Calu3 (cell line): ENCODE measurements at regions not wholly inside any gene's neighbourhood (a gene's known extent, or its start where the extent isn't known, plus 50 kb on each side); places are given as distances from the start of the nearest gene placed in this dataset.

ENCODE experiments used
- BruUV-seq: library from RNA; stranded (reverse); fragments of 400-500 nt; replicated peaks from 2 replicates; lab custom pipeline; 2021; lab: Mats Ljungman, UMichigan
- CTCF ChIA-PET: fragments of 300-600 bp; sonication (Branson Sonifier 250); formaldehyde crosslinking; loops from one replicate; lab custom pipeline; 2022; ENCODE audit warnings: antibody characterized with exemption; lab: Charles Lee
- DNase-seq: peaks from one replicate; pipeline ENCODE4 v3.0.0; 2022
- H3K27ac Mint-ChIP-seq: one replicate; pipeline ENCODE4 v1.8.0; 2022; ENCODE audit warnings: mixed read lengths; ENCODE audit not compliant: unreplicated experiment
- H3K27me3 Mint-ChIP-seq: one replicate; pipeline ENCODE4 v1.8.0; 2022; ENCODE audit warnings: mixed read lengths; ENCODE audit not compliant: unreplicated experiment
- H3K36me3 Mint-ChIP-seq: one replicate; pipeline ENCODE4 v1.8.0; 2022; ENCODE audit warnings: mild to moderate bottlenecking, moderate library complexity, mixed read lengths; ENCODE audit not compliant: insufficient read depth, unreplicated experiment
- H3K4me1 Mint-ChIP-seq: one replicate; pipeline ENCODE4 v1.8.0; 2022; ENCODE audit warnings: mild to moderate bottlenecking, low read depth, mixed read lengths; ENCODE audit not compliant: unreplicated experiment
- H3K4me3 Mint-ChIP-seq: one replicate; pipeline ENCODE4 v1.8.0; 2022; ENCODE audit warnings: mild to moderate bottlenecking, low read depth, moderate library complexity, mixed read lengths; ENCODE audit not compliant: unreplicated experiment
- H3K9me3 Mint-ChIP-seq: one replicate; pipeline ENCODE4 v1.8.0; 2022; ENCODE audit warnings: low read depth, mixed read lengths; ENCODE audit not compliant: unreplicated experiment
- CTCF ChIP-seq: fragments of 200-600 bp; IDR thresholded peaks from one replicate; pipeline ENCODE4 v1.8.0; 2022; ENCODE audit warnings: antibody characterized with exemption; ENCODE audit not compliant: unreplicated experiment
- intact Hi-C: fragments of 100-400 bp; cut with micrococcal nuclease; formaldehyde crosslinking; loops from one replicate; pipeline ENCODE4 v1.10.0; 2022; ENCODE audit not compliant: unreplicated experiment

DNA sequence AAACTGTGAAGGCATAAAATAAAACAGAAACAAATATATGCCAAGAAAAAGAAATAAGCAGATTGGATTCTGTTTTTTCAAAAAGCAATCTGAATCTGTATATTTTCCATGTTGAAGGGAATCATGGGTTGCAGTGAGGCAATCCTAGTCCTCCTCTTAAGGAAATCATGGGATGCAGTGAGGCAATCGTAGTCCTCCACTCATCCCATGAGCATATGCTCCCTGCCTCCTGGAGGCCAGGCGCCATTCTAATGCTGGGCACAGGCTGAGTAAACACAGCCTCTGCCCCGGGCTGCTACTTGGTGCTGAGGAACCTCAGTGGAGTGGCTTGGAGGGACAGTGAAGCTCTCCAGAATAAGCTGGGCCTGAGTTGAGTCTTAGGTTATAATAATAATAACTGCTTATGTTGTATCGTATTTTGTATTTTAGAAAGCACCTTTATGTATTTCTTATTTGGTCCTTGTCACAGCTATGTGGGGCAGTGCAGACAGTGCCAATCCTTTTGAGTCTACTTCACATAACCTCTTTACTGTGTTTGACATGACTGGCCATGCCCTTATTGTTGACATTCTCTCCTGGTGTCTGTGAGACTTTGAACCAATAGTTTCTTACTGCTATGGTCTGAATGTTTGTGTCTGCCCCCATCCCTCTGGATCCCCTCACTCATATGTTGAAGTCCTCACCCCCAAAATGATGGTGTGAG is 56.6 kb upstream of the CITED2 start:
- CTCF ChIA-PET, result no interaction called here
- no peak for TF ChIP-seq CTCF
- Mint-ChIP-seq H3K36me3 (no peaks in the 10 kb centered on the region), H3K27ac (no peak overlapping the region), H3K27me3 (no peaks in the 10 kb centered on the region), H3K4me3 (no peak overlapping the region), H3K9me3 (no peaks in the 10 kb centered on the region), H3K4me1 (peaks cover 8% of the 10 kb centered on the region)
- no peak for DNase-seq
- intact Hi-C loops, result no loop called here
- BruUV-seq, result no TSS peak

- intact Hi-C loops, result no loop called here
- BruUV-seq, result no TSS peak
- no peak for TF ChIP-seq CTCF
- CTCF ChIA-PET, result no interaction called here
- Mint-ChIP-seq H3K9me3 (no peaks in the 10 kb centered on the region), H3K36me3 (no peaks in the 10 kb centered on the region), H3K27ac (peak overlapping the region; percentile 31), H3K4me3 (no peak overlapping the region), H3K27me3 (no peaks in the 10 kb centered on the region), H3K4me1 (peaks cover 8% of the 10 kb centered on the region)
- no peak for DNase-seq
These were observed 55.2 kb upstream of the CITED2 start for GRCh38 chr6:139429580-139430145.

DNA sequence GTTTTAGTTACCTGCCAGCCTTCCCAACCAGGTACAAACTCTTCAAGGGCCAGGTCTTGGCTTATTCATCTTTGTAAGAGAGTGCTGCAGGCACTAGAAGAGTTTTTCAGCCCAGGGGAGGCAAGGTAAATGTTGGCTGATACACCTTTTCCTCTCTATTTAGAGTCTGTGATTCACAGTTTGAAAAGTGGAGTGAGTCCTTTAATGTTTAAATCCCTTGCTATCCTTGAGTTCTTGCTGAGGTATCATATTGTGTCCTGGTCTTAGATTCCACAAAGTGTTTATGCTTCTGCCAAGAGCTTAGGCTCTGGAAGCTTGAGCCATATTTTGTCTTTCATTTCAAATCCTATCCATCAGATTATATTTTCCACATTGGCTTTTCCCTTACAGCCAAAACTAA is 52.8 kb upstream of the CITED2 start:
- Mint-ChIP-seq H3K4me1 (no peaks in the 10 kb centered on the region), H3K9me3 (no peaks in the 10 kb centered on the region), H3K27ac (no peak overlapping the region), H3K36me3 (no peaks in the 10 kb centered on the region), H3K4me3 (no peak overlapping the region), H3K27me3 (no peaks in the 10 kb centered on the region)
- no peak for TF ChIP-seq CTCF
- DNase-seq, result no peak
- no TSS peak for BruUV-seq
- intact Hi-C loops, result no loop called here
- CTCF ChIA-PET, result no interaction called here

DNA sequence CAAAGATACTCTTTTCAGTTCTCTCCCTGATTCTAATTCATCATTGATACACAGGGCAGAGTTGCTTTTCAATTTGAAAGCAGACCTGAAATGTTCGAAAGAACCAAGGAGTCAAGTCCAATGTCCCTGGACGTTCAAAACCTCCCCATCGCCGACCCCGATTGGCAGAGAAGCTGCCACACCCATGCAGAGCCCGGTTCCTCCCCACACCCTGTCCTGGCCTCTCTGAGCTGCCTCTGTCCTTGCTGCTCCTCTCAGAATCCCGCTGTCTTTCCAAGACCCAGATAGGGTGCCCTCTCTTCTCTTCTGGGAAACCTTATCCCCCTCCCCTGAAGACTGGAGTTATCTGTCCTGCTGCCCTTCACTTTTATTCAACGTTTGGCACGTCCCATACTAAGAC is 52.3 kb upstream of the CITED2 start:
- no peak for TF ChIP-seq CTCF
- CTCF ChIA-PET, result no interaction called here
- no TSS peak for BruUV-seq
- no peaks in the 10 kb centered on the region for H3K4me1 Mint-ChIP-seq
- H3K4me3 Mint-ChIP-seq, result no peak overlapping the region
- H3K27me3 Mint-ChIP-seq, result no peaks in the 10 kb centered on the region
- intact Hi-C loops, result no loop called here
- no peak for DNase-seq
- no peaks in the 10 kb centered on the region for H3K9me3 Mint-ChIP-seq
- H3K36me3 Mint-ChIP-seq, result no peaks in the 10 kb centered on the region
- H3K27ac Mint-ChIP-seq, result no peak overlapping the region
